Suppressor macrophage treated with lipopolysaccharide for 4 hours (primary cell): ENCODE measurements at regions not wholly inside any gene's neighbourhood (a gene's known extent, or its start where the extent isn't known, plus 50 kb on each side); places are given as distances from the start of the nearest gene placed in this dataset.
A peak's percentile ranks its signal among the peaks of the same experiment; 100 is the strongest.
"Not testable (repeated sequence)": the region's sequence is repeated elsewhere in the genome, so short reads cannot be mapped to it uniquely, and the experiment has no call there.

Experiments
- DNase-seq: peaks from one replicate; pipeline ENCODE4 v3.0.0-alpha.2; 2020

DNA sequence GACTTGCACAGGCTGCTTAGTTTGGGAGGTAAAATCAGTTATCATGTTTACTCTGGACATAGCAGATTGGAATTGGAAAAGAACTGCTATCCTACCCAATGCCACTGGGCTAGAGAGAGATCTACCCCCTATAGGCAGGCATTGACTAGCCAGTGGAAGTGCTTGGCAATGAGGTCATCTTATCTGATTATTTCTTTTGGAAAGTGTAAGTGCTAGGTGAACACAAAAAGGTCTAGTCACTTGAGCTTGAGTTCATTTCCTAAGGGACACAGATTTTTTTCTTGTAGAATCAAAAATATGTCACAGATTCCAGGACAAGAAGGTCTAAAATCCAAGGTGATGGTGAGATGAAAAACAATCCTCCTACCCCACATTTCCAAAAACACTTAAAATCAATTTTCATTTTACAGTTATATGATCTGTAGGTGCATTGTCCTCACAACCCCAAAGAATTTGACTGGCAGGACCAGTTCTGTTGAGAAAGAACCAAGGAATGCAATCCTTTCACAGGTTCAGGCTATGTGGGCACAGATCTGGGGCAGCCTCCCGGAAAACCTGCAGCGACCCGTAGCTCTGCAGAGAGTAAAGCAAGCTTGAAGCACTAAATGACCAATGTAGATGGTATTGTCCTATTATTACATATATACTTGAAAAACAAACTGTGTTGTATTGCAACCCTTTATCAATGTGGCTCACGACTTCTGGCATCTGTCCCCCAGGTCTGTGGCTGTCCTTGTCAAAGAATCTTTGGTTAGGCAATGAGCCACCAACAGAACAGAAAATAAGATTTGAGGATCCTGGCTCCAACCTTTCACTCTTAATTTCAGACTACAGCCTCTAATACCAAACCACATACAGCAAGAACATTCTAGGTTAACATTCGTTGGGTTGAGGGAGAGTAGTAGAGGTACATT lies 67.3 kb upstream of the ADTRP start:
- no peak for DNase-seq

DNA sequence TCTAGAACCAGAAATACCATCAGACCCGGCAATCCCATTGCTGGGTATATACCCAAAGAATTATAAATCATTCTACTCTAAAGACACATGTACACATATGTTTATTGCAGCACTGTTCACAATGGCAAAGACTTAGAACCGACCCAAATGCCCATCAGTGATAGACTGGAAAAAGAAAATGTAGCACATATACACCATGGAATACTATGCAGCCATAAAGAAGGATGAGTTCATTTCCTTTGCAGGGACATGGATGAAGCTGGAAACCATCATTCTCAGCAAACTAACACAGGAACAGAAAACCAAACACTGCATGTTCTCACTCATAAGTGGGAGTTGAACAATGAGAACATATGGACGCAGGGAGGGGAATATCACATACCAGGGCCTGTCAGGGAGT lies 64.2 kb upstream of the ADTRP start:
- not testable (repeated sequence) for DNase-seq

DNA sequence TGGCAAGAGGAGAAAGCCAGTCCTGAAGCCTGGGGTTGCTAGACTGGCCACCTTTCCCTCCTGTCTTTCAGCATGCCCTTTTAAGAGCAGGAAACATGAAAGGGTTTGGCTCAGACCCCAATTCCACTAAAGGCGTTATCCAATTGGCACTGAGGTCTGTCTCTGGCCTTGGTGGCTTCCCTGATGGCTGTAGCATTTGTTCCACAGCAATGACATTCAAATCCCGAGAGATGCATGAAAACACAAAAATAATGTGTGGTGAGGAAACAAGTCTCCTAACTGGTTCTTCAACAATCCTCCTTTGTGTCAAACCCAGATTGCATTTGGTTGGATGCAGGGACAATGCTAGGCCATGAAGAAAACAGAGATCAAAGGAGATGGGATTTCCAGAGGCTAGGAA lies 56.5 kb upstream of the ADTRP start:
- DNase-seq, result no peak

DNA sequence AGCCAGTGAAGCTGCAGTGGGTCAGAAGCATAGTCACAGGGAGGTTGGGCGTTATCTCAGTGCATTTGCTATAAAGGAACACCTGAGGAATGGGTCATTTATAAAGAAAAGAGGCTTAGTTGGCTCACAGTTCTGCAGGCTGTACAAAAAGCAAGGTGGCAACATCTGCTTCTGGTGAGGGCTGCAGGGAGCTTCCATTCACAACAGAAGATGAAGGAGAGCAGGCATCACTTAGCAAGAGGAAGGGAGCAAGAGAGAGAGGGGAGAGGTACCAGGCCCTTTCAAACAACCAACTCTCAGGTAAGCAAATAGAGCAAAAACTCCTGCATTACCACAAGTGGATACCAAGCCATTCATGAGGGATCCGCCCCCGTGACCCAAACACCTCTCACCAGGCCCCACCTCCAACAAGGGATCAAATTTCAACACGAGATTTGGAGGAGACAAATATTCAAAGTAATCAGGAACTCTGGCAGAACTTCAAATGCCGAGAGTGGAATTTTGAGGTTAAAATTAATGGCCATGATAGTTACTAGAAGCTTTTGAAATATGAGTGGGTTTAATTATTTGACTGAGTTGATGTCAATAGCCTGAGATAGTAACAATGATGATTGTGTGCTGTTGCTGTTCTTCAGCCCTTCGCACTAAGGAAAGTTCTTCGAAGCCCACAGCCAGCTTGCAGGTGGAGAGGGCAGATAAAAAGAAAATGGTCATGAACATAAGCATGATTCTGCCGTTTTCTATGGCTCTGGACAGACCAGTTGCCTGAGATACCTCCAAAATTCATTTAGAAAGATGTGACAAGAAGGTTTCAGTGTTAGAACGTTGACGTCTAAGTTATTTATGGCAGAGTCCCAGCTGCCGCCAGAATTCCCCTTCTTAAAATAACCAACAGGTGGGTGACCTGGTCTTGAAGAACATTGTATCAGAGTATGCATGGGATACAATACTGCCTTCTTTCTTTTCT lies 55.3 kb upstream of the ADTRP start:
- no peak for DNase-seq

- no peak for DNase-seq
These were observed 53.0 kb upstream of the ADTRP start for GRCh38 chr6:11831653-11832052.

GRCh38 chr6:11830520-11830919 lies 51.9 kb upstream of the ADTRP start:
- DNase-seq, result no peak

- DNase-seq, result no peak
These were observed 51.5 kb upstream of the ADTRP start for GRCh38 chr6:11830105-11830504.

DNA sequence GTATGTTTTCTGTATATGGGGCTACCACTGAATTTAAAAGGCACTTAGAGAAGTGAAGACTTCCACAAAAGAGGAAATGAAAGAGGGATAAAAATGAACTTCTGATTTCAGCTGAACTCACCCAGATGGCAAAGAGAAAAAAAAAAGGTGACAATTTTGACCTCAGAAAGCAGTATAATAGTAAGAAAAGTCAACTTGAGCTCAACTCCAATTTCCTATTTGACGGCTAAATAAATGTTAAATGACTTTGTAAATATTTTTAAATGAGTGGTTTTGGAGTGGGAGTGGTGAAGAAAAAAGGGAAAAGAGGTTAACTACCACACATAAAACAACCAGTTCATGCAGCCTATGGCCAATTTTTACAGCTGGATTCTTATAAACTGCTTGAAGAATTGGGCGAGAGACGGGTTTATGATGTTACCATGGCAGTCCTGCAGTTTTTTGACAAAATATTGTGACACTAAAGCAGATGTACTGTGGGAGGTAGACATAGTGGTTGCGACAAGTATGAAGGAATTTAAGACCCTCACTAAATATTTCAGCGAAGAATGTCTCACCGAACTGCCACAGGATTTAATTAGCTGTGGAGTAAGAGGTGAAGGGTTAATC lies 49.8 kb upstream of the ADTRP start:
- peak; percentile 63 for DNase-seq
